Activated naive CD8-positive, alpha-beta T cell treated with anti-CD3 and anti-CD28 coated beads for 36 hours (primary cell): ENCODE measurements at regions not wholly inside any gene's neighbourhood (a gene's known extent, or its start where the extent isn't known, plus 50 kb on each side); places are given as distances from the start of the nearest gene placed in this dataset.
"Not testable (repeated sequence)": the region's sequence is repeated elsewhere in the genome, so short reads cannot be mapped to it uniquely, and the experiment has no call there.

Source experiments
- DNase-seq: peaks from one replicate; pipeline ENCODE4 v3.0.0; 2021
- H3K27ac Mint-ChIP-seq: one replicate; pipeline ENCODE4 v1.8.0; 2022; ENCODE audit warnings: mild to moderate bottlenecking, moderate library complexity, mixed read lengths
- H3K27me3 Mint-ChIP-seq: one replicate; pipeline ENCODE4 v1.8.0; 2022; ENCODE audit warnings: mild to moderate bottlenecking, mixed read lengths
- H3K36me3 Mint-ChIP-seq: one replicate; pipeline ENCODE4 v1.8.0; 2021; ENCODE audit warnings: mild to moderate bottlenecking, mixed read lengths
- H3K4me1 Mint-ChIP-seq: one replicate; pipeline ENCODE4 v1.8.0; 2021; ENCODE audit warnings: mixed read lengths
- H3K4me3 Mint-ChIP-seq: one replicate; pipeline ENCODE4 v1.8.0; 2022; ENCODE audit warnings: mild to moderate bottlenecking, moderate library complexity, mixed read lengths
- H3K9me3 Mint-ChIP-seq: one replicate; pipeline ENCODE4 v1.8.0; 2022; ENCODE audit warnings: mixed read lengths

- not testable (repeated sequence) for H3K27ac Mint-ChIP-seq, H3K27me3 Mint-ChIP-seq, H3K9me3 Mint-ChIP-seq, H3K36me3 Mint-ChIP-seq, DNase-seq, H3K4me1 Mint-ChIP-seq, H3K4me3 Mint-ChIP-seq
Measured at GRCh38 chr10:121400507-121400906, 197.7 kb downstream of the FGFR2 start.

- Mint-ChIP-seq H3K36me3 (no peaks in the 10 kb centered on the region), H3K27me3 (no peaks in the 10 kb centered on the region), H3K27ac (no peak overlapping the region), H3K9me3 (no peaks in the 10 kb centered on the region), H3K4me3 (no peak overlapping the region), H3K4me1 (no peaks in the 10 kb centered on the region)
- DNase-seq, result no peak
Measured at GRCh38 chr10:121403527-121403926, 194.7 kb downstream of the FGFR2 start.

GRCh38 chr10:121404611-121405010 lies 193.6 kb downstream of the FGFR2 start:
- Mint-ChIP-seq H3K27me3 (no peaks in the 10 kb centered on the region), H3K27ac (no peak overlapping the region), H3K4me3 (no peak overlapping the region), H3K36me3 (no peaks in the 10 kb centered on the region), H3K9me3 (no peaks in the 10 kb centered on the region), H3K4me1 (no peaks in the 10 kb centered on the region)
- DNase-seq, result no peak

GRCh38 chr10:121405096-121405495 lies 193.1 kb downstream of the FGFR2 start:
- Mint-ChIP-seq H3K4me1 (no peaks in the 10 kb centered on the region), H3K27ac (no peak overlapping the region), H3K36me3 (no peaks in the 10 kb centered on the region)

GRCh38 chr10:121405549-121405948 lies 192.7 kb downstream of the FGFR2 start:
- no peak overlapping the region for H3K27ac Mint-ChIP-seq
- H3K4me1 Mint-ChIP-seq, result no peaks in the 10 kb centered on the region
- no peak for DNase-seq
- no peak overlapping the region for H3K4me3 Mint-ChIP-seq
- H3K36me3 Mint-ChIP-seq, result no peaks in the 10 kb centered on the region
- peaks cover 1% of the 10 kb centered on the region for H3K27me3 Mint-ChIP-seq
- no peaks in the 10 kb centered on the region for H3K9me3 Mint-ChIP-seq

More at GRCh38 chr10:121405096-121405495, 193.1 kb downstream of the FGFR2 start:
- Mint-ChIP-seq H3K4me3 (no peak overlapping the region), H3K27me3 (no peaks in the 10 kb centered on the region), H3K9me3 (no peaks in the 10 kb centered on the region)
- no peak for DNase-seq

GRCh38 chr10:121405953-121406352 lies 192.3 kb downstream of the FGFR2 start:
- Mint-ChIP-seq H3K27me3 (peaks cover 5% of the 10 kb centered on the region), H3K36me3 (no peaks in the 10 kb centered on the region), H3K4me1 (no peaks in the 10 kb centered on the region), H3K27ac (no peak overlapping the region), H3K4me3 (no peak overlapping the region), H3K9me3 (no peaks in the 10 kb centered on the region)
- no peak for DNase-seq

- no peak for DNase-seq
- Mint-ChIP-seq H3K4me1 (no peaks in the 10 kb centered on the region), H3K27me3 (peaks cover 6% of the 10 kb centered on the region), H3K9me3 (no peaks in the 10 kb centered on the region), H3K36me3 (no peaks in the 10 kb centered on the region), H3K27ac (no peak overlapping the region), H3K4me3 (no peak overlapping the region)
Measured at GRCh38 chr10:121406823-121407545, 191.3 kb downstream of the FGFR2 start.

GRCh38 chr10:121409466-121410104 lies 188.7 kb downstream of the FGFR2 start:
- Mint-ChIP-seq H3K27ac (no peak overlapping the region), H3K9me3 (no peaks in the 10 kb centered on the region), H3K27me3 (peaks cover 6% of the 10 kb centered on the region), H3K4me3 (no peak overlapping the region), H3K4me1 (no peaks in the 10 kb centered on the region), H3K36me3 (no peaks in the 10 kb centered on the region)
- DNase-seq, result no peak

GRCh38 chr10:121411004-121411403 lies 187.2 kb downstream of the FGFR2 start:
- no peaks in the 10 kb centered on the region for H3K4me1 Mint-ChIP-seq
- H3K36me3 Mint-ChIP-seq, result no peaks in the 10 kb centered on the region
- DNase-seq, result no peak
- peaks cover 6% of the 10 kb centered on the region for H3K27me3 Mint-ChIP-seq
- no peak overlapping the region for H3K4me3 Mint-ChIP-seq
- H3K27ac Mint-ChIP-seq, result no peak overlapping the region
- no peaks in the 10 kb centered on the region for H3K9me3 Mint-ChIP-seq

- H3K4me1 Mint-ChIP-seq, result no peaks in the 10 kb centered on the region
- no peak for DNase-seq
- no peak overlapping the region for H3K27ac Mint-ChIP-seq
- H3K36me3 Mint-ChIP-seq, result no peaks in the 10 kb centered on the region
- no peak overlapping the region for H3K4me3 Mint-ChIP-seq
- no peaks in the 10 kb centered on the region for H3K9me3 Mint-ChIP-seq
- peaks cover 6% of the 10 kb centered on the region for H3K27me3 Mint-ChIP-seq
Measured at GRCh38 chr10:121413951-121414350, 184.3 kb downstream of the FGFR2 start.

GRCh38 chr10:121414366-121415062 lies 183.7 kb downstream of the FGFR2 start:
- no peaks in the 10 kb centered on the region for H3K4me1 Mint-ChIP-seq
- DNase-seq, result no peak
- no peak overlapping the region for H3K4me3 Mint-ChIP-seq
- H3K36me3 Mint-ChIP-seq, result no peaks in the 10 kb centered on the region
- H3K27me3 Mint-ChIP-seq, result peaks cover 6% of the 10 kb centered on the region
- H3K9me3 Mint-ChIP-seq, result no peaks in the 10 kb centered on the region
- no peak overlapping the region for H3K27ac Mint-ChIP-seq

GRCh38 chr10:121415063-121415399 lies 183.2 kb downstream of the FGFR2 start:
- H3K36me3 Mint-ChIP-seq, result no peaks in the 10 kb centered on the region

GRCh38 chr10:121416071-121416470 lies 182.2 kb downstream of the FGFR2 start:
- DNase-seq, result no peak
- Mint-ChIP-seq H3K4me1 (no peaks in the 10 kb centered on the region), H3K9me3 (no peaks in the 10 kb centered on the region), H3K27me3 (no peaks in the 10 kb centered on the region), H3K4me3 (no peak overlapping the region), H3K36me3 (no peaks in the 10 kb centered on the region), H3K27ac (no peak overlapping the region)

More at GRCh38 chr10:121415063-121415399, 183.2 kb downstream of the FGFR2 start:
- DNase-seq, result no peak
- H3K27ac Mint-ChIP-seq, result no peak overlapping the region
- no peaks in the 10 kb centered on the region for H3K4me1 Mint-ChIP-seq
- H3K9me3 Mint-ChIP-seq, result no peaks in the 10 kb centered on the region
- peaks cover 6% of the 10 kb centered on the region for H3K27me3 Mint-ChIP-seq
- H3K4me3 Mint-ChIP-seq, result no peak overlapping the region

- Mint-ChIP-seq H3K27me3 (no peaks in the 10 kb centered on the region), H3K9me3 (no peaks in the 10 kb centered on the region), H3K4me3 (no peak overlapping the region), H3K36me3 (no peaks in the 10 kb centered on the region), H3K27ac (no peak overlapping the region), H3K4me1 (no peaks in the 10 kb centered on the region)
- DNase-seq, result no peak
Measured at GRCh38 chr10:121417298-121417697, 180.9 kb downstream of the FGFR2 start.

GRCh38 chr10:121418126-121418777 lies 180.0 kb downstream of the FGFR2 start:
- Mint-ChIP-seq H3K27me3 (no peaks in the 10 kb centered on the region), H3K36me3 (no peaks in the 10 kb centered on the region), H3K4me1 (no peaks in the 10 kb centered on the region), H3K27ac (no peak overlapping the region), H3K9me3 (no peaks in the 10 kb centered on the region), H3K4me3 (no peak overlapping the region)
- no peak for DNase-seq
